ENCODE measurements at regions not wholly inside any gene's neighbourhood (a gene's known extent, or its start where the extent isn't known, plus 50 kb on each side); places are given as distances from the start of the nearest gene placed in this dataset.

GRCh38 chr6:167650730-167651317, 175.9 kb upstream of the AFDN start (continued):
- no peak for TF ChIP-seq CREB5 (CRISPR knock-in tag; IDR thresholded peaks at IDR 0.05; ENCODE audit: low read depth)
- TF ChIP-seq BACH2 (CRISPR knock-in tag; IDR thresholded peaks at IDR 0.05; ENCODE audit: borderline replicate concordance) = no peak
- no peak for TF ChIP-seq PATZ1 (CRISPR knock-in tag; IDR thresholded peaks at IDR 0.05; ENCODE audit: borderline replicate concordance)
- TF ChIP-seq CSDC2 (CRISPR knock-in tag; IDR thresholded peaks at IDR 0.05) = no peak
- TF ChIP-seq TCF4 (CRISPR knock-in tag; IDR thresholded peaks at IDR 0.05; ENCODE audit: borderline replicate concordance) = no peak
- TF ChIP-seq CSRNP3 (CRISPR knock-in tag; IDR thresholded peaks at IDR 0.05) = no peak
- TF ChIP-seq TOX (CRISPR knock-in tag; IDR thresholded peaks at IDR 0.05; ENCODE audit: borderline replicate concordance) = no peak

- no peak for ATAC-seq
- TF ChIP-seq ZFP30 (CRISPR knock-in tag; IDR thresholded peaks at IDR 0.05) = no peak
These were observed 175.2 kb upstream of the AFDN start for GRCh38 chr6:167651318-167652041.

GRCh38 chr6:167652042-167652700, 174.5 kb upstream of the AFDN start:
- no peak for ATAC-seq
- TF ChIP-seq ZFP3 (CRISPR knock-in tag; IDR thresholded peaks at IDR 0.05) = no peak
- no peak for TF ChIP-seq ESRRG (CRISPR knock-in tag; IDR thresholded peaks at IDR 0.05)
- TF ChIP-seq PATZ1 (CRISPR knock-in tag; IDR thresholded peaks at IDR 0.05; ENCODE audit: borderline replicate concordance) = no peak
- no peak for TF ChIP-seq CREB5 (CRISPR knock-in tag; IDR thresholded peaks at IDR 0.05; ENCODE audit: low read depth)
- TF ChIP-seq TSHZ2 (CRISPR knock-in tag; IDR thresholded peaks at IDR 0.05) = no peak
- TF ChIP-seq ZNF8 (CRISPR knock-in tag; IDR thresholded peaks at IDR 0.05) = no peak
- TF ChIP-seq POU6F1 (CRISPR knock-in tag; IDR thresholded peaks at IDR 0.05; ENCODE audit: borderline replicate concordance, low read depth) = no peak
- no peak for TF ChIP-seq GLIS3 (CRISPR knock-in tag; IDR thresholded peaks at IDR 0.05)
- TF ChIP-seq CSDC2 (CRISPR knock-in tag; IDR thresholded peaks at IDR 0.05) = no peak
- TF ChIP-seq PPARA (CRISPR knock-in tag; IDR thresholded peaks at IDR 0.05; ENCODE audit: borderline replicate concordance) = no peak
- TF ChIP-seq ZNF565 (CRISPR knock-in tag; conservative IDR thresholded peaks at IDR 0.05; ENCODE audit: low read depth) = no peak
- TF ChIP-seq ZNF70 (CRISPR knock-in tag; IDR thresholded peaks at IDR 0.05) = no peak
- TF ChIP-seq SNAI2 (CRISPR knock-in tag; IDR thresholded peaks at IDR 0.05) = no peak
- TF ChIP-seq BACH2 (CRISPR knock-in tag; IDR thresholded peaks at IDR 0.05; ENCODE audit: borderline replicate concordance) = no peak

All from SK-N-SH treated with all-trans-retinoic acid at 6 μM for 48 hours (cell line).